Loucy (cell line): ENCODE measurements at regions not wholly inside any gene's neighbourhood (a gene's known extent, or its start where the extent isn't known, plus 50 kb on each side); places are given as distances from the start of the nearest gene placed in this dataset.

ENCODE experiments used
- CTCF ChIP-seq: fragments of 200-600 bp; sonication (generic); conservative IDR thresholded peaks from 2 replicates; pipeline ENCODE4 v1.5.1; 2014; ENCODE audit warnings: mild to moderate bottlenecking, antibody characterized with exemption, low read length
- EZH2phosphoT487 ChIP-seq: fragments of 200-600 bp; IDR thresholded peaks from 2 replicates; pipeline ENCODE4 v1.6.1; 2018; ENCODE audit warnings: antibody characterized with exemption, mild to moderate bottlenecking, moderate library complexity, borderline replicate concordance

- TF ChIP-seq CTCF = no peak
- TF ChIP-seq EZH2phosphoT487 = no peak
These were observed 87.2 kb upstream of the DIO2 start for GRCh38 chr14:80298491-80299017.
